ENCODE measurements at regions not wholly inside any gene's neighbourhood (a gene's known extent, or its start where the extent isn't known, plus 50 kb on each side); places are given as distances from the start of the nearest gene placed in this dataset.

DNA sequence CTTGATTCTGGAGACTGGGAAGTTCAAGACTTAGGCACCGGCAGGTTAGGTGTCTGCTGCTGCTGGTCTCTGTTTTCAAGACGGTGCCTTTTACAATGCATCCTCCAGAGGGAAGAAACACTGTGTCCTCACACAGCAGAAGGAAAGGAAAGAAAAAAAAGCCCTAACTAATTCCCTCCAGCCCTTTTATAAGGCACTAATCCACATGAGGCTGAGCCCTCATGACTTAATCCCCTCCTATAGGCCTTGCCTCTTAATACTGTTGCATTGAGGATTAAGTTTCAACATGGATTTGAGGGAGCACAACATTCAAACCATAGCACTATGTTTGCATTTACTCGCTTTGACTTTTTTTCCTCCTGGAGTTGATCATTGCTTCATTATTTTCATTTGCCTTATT, 585.9 kb downstream of the TLR4 start:
- DNase-seq (ENCODE audit: low read depth in 2 of 2): no peak

DNA sequence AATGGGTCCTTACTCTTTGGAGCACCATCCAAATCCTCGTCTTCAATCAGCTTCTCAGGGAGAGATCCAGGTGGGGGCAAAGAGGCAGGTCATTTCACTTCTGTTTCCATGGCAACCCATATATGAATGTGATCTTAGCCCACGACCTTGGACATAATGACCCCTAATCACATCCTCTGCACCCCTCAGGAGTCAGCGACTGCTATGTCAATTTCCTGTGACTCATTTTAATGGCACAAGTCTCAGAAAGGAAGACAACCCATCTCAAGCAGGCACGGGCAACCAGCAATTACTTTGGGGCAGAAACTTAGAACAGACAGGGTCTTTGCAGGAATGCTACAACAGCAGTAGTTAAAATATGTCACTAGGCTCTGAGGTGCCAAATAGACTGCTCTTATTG, 591.2 kb downstream of the TLR4 start:
- DNase-seq (ENCODE audit: low read depth in 2 of 2): no peak

DNA sequence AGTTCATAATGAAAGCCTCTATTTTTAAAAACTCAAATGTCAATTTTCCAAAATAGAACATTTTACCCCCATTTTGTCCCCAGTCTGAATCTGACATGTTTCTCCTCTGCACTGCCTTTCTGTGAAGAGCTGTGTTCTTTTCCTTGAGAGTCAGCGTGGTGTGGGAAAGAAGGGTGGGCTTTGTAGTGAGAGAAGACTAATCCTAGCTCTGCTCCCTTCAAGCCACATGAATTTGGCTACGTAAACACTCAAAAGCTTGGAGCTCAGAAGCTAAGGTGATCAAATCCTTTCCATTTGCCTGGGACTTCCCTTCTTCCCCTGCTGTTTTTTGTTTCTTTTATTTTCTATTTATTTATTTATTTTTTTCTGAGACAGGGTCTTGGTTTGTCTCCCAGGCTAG, 598.5 kb downstream of the TLR4 start:
- DNase-seq (ENCODE audit: low read depth in 2 of 2): no peak

DNA sequence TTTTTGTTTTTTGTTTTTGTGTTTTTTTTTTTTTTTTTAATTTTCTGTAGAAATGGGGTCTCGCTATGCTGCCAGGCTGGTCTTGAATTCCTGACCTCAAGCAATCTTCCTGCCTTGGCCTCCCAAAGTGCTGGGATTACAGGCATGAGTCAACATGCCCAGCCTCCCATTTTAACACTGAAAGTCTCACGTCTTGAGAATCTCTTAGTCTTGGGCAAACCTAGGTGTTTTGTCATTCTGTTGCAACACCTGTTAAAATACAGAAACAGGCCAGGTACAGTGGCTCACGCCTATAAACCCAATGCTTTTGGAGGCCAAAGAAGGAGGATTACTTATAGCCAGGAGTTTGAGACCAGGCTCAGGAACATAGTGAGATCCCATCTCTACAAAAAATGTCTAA, 599.0 kb downstream of the TLR4 start:
- DNase-seq (ENCODE audit: low read depth in 2 of 2): no peak

DNA sequence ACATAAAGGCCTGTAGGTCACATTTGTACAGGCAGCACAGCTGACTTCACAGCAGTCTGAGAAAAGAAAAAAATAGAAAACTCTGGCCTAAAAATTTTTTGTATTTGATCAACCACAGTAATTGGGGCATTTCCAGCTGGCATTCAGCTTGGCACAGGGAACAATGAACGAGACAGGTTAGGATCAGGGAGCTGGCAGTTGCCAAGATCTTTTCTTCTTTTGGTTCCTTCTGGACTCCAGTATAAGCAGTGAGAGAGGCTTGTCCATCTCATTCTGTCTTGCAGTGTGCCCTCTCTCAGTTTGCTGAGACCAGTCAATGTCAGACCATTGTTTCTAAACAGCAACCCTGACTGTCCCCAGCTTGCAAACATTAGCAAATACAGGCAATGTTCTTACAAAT, 601.1 kb downstream of the TLR4 start:
- DNase-seq (ENCODE audit: low read depth in 2 of 2): no peak

DNA sequence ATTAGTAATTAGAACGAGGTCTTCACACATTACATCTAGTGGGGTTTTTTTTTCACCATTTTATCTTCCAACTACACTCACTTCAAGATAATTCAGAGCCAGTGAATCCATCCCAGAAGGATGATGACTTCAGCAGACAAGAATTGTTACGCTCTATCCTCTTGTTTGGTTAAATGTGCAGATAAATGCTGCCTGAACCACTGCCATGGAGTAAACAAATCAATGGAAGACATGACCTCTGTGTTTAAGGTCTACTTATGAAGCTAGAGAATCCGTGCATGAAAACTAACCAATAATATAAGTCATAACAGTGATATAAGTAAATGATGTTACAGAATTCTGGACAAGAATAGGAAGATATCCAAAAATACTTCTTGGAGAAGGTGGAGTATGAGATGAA, 602.6 kb downstream of the TLR4 start:
- DNase-seq (ENCODE audit: low read depth in 2 of 2): no peak

DNA sequence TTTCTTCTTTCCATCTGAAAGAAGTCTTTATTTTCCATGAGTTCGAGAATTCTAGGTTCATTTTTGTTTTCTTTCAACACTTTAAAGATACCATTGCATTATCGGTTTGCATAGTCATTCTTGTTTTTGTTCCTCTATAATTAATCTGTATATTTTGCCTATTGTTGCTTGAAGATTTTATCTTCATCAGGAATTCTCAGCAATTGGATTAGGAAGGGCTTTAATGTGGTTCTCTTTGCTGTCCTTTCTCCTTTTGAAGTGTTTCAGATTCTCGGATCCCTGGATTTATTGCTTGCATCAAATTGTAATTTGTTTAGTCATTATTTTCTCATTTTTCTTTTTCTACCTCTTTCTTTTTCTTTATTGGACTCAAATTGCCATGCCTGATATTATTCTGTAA, 609.8 kb downstream of the TLR4 start:
- DNase-seq (ENCODE audit: low read depth in 2 of 2): no peak

DNA sequence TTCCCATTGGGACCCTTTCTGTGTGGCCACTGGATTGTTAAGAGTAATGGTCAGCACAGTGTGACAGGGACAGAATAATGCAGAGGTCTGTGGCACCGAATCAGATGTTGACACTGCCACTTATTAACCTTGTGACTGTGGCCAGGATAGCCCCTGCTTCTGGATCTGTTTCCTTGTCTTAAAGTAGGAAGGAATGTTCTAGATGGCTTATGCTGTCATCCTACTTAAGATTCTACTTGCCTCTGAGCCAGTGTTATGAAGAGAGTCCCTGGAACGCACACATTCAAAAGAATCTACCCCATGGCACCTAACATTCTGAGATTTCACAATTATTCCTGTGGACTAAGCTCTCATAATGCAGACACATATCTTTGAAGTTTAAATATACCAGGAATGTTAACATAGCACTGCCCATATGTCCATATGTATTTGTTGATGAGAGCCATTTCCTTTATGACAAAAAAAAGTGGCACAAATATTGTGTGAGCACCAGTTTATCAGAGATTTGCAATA, 612.7 kb downstream of the TLR4 start:
- DNase-seq (ENCODE audit: low read depth in 2 of 2): no peak

DNA sequence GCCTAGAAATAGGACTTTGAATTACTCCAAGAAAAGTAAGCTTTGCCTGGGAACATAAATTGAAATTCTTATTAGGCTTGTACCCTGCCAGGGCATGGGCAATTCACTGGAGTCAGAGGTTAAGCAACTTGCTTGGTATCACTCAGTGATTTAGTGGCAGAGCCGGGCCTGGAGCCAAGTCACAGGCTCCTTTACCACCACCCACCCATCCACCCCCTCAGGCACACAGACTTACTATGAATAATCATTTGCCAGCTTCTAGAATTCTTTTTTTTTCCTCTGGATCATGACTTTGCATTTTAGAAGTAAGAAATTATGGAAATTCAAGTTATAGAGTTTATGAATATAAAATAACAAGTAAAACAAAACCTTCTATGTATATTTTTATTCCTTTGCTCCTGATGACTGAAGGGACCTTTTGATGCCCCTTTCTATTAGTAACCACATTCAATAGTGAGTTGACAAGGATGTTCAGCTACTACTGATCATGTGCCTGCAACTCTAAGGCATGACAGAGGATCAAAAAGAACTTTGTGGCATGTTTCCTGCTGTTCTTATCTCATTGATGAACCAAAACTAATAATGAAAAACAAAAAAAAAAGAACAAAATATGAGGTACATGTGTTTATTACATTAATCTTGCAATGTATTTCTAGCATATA, 614.7 kb downstream of the TLR4 start:
- DNase-seq (ENCODE audit: low read depth in 2 of 2): no peak

DNA sequence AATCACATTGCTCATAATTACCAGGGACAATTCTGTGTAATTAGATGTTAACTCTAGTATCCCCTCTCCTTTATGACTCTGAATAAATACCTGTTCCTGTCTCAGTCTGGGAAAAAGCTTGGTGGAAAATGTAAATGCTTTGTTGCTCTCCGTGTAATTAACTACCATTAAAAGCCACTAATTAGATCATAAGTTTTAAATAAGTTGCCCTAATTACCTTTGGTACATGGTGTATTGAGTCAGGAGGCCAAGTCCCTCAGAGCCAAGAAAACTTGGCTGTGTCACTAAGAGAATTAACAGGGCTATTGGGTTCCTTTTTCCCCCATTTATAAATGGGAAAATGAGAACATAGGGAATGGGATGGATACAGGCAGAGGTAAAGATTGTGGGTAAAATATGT, 617.6 kb downstream of the TLR4 start:
- DNase-seq (ENCODE audit: low read depth in 2 of 2): no peak

DNA sequence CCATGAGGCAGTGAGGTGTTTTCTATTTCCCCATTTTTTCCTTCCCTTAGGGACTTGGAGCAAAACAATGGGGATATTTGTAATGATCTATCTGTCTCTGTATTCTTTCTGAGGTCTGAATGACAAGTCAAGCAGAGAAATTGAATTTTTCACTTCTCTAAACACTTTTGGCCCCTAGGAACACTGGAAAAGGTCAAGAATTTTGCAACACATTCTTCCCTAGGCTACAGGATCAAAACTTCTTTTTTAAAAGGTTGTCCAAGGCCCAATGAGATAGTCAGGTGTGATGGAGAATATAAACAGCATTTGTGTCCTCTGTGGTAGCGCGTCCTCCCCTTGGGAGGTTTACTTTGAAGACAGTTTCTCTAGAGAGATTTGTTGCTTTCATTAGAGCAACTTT, 620.5 kb downstream of the TLR4 start:
- DNase-seq (ENCODE audit: low read depth in 2 of 2): no peak

DNA sequence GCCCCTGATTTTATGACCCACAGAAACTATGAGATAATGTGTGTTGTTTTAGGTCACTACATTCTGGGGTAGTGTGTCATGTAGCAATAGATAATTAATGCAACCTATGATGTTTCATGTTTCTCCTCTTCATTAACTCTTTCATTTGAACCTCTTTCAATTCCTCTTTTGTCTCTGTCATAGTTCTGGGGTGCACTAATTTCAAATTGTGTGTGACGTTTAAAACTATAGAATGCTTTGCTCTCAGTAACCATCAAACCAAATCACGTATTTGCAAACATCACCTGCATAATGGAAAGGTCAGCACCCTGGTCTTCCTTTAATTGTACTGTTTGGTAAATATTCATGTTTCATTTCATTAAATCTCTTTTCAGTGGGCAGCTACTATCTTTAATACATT, 621.6 kb downstream of the TLR4 start:
- DNase-seq (ENCODE audit: low read depth in 2 of 2): no peak

DNA sequence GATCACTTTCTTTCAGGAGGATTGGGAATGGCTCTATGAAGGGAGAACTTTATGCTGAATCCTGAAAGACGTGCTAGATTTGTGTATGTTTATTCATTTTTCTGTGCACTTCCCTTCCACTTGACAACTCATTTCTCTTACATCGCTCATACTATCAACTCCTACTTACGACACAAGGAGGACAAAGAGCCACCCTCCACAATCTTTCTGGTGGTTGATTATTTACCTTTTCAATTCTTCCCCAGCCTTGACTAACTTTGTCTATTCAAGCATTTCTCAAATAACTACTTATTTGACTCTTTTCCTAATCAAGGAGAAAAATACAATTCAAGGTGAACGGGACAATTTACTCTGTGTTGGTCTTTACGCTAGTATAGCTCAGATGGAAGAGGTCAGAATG, 622.1 kb downstream of the TLR4 start:
- no peak for DNase-seq (ENCODE audit: low read depth in 2 of 2)

DNA sequence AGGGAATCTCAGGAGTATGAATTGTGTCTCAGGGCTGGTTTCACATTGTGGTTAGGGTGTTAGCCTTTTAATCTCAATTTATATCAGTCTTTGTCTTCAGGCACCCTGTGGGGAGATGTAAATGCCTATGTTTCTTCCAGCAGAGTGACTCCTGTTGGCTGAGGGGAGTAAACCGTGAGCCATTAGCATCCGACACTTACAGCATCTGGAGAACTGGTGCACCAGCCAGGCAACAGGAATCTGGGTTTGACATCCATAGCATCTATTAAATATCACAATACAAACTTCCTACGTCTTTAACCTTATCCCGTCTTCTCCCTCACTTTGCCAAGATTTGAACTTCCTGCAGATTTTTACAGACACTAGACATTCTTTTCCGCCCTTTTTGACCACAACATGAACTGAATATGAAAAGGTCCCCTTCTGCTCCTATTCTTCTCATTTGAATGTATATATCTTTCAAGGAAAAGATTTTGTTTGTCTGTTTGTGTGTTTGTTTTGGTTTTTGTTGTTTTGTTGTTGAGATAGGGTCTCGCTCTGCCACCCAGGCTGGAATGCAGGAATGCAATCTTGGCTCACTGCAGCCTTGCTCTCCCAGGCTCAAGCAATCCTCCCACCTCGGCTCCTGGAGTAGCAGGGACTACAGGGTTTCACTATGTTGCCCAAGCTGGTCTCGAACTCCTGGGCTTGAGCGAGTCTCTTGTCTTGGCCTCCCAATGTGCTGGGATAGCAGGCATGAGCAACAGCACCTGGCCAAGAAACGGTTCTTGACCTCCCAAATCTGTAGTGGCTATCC, 626.2 kb downstream of the TLR4 start:
- DNase-seq (ENCODE audit: low read depth in 2 of 2): no peak

DNA sequence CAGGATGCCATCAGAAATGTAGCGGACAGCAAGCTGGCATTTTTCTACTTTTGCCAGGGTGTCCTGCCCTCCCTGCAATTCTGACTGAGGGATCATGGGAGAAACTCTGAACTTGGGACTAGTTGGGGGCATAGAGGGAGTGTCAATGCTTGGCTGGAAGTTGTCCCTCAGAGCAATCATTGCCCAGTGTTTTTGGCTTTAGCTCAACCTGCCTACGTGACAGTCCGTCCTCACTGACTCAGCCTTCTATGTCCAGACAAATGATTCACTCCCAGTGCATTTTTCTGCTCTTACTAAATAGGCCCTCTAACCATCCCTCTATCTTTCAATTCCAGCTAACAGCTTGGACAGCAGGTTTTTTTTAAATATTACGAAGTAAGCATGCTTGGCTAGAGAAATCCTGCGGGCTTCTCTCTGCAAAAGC, 627.4 kb downstream of the TLR4 start:
- no peak for DNase-seq (ENCODE audit: low read depth in 2 of 2)

DNA sequence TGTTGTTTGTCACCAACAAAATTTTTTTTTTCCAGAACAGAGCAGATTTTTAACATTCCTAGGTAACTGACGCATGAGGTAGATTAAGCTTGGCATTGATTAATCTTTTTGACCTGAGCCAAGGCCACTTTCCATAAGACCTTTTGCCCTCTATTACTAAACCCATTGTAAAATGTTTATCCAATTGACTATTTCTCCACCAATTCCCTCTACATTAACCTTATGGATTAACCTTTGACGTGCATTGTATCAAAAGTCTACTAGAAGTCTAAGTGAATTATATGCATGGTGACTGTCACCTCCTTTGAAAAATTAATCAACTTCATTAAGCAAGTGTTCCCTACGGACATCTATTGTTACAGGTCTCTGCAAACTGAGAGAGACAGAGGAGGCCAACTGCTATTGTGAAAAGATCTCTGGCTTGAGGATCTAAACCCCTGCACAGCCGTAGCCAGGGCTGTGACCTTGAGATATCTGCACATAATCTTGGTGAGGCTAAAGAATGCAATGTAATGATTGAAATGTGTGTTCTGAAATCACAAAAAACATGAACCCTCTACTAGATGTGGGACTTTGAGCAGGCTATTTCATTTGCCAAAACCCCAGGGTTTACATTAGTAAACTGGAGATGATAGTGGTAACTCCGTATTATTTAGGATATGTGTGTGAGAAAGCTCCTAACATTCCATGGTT, 632.2 kb downstream of the TLR4 start:
- no peak for DNase-seq (ENCODE audit: low read depth in 2 of 2)

DNA sequence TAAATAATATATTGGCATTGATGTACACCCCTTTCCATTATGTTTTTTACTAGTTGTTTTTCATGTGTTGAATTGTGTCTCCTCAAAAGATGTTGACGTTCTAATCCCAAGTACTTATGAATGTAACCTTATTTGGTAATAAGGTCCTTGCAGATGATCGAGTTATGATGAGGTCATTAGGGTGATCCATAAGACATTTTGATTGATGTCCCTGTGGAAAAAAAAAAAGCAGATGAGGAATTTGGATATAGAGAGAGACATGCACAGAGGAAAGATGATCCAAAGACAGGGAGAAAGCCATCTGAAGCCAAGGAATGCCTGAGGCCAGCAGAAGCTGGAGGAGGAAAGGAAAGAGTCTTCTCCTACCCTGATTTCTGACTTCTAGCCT, 632.7 kb downstream of the TLR4 start:
- no peak for DNase-seq (ENCODE audit: low read depth in 2 of 2)

DNA sequence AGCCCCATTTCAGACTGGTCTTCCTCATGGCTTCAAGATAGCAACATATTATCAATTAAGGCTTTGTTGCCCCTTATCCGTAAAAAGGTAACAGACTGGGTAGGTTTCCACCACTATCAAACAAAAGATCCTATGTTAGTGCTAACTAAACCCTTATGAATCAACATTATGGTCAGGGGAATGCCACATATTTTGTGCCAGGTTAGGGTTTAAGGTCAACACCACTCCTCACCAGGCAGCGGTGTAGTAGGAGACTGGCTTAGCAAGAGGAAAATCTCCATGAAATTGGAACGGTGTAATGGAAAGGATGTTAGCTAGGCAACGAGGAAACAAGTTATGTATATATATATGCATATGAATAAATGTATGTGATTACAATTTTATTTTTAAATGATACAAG, 655.8 kb downstream of the TLR4 start:
- DNase-seq (ENCODE audit: low read depth in 2 of 2): no peak

DNA sequence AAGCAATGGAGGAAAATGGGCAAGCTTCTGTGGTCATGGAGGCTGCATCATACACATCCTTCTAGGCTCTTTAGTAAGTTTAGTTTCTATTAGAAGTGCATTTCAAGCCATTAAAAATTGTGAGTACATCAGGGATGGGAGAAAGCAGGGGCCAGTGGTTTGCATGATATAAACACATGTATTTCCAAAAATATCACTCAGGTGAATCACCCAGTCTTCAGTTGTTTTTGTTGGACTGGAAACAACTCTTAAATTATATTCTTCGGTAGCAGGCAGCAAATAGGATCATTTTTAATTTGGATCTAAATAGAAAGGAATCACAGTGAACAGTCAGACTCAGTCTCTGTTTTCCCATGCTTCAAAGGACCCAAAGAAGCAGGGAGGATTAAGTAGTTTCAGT, 657.9 kb downstream of the TLR4 start:
- DNase-seq (ENCODE audit: low read depth in 2 of 2): no peak

DNA sequence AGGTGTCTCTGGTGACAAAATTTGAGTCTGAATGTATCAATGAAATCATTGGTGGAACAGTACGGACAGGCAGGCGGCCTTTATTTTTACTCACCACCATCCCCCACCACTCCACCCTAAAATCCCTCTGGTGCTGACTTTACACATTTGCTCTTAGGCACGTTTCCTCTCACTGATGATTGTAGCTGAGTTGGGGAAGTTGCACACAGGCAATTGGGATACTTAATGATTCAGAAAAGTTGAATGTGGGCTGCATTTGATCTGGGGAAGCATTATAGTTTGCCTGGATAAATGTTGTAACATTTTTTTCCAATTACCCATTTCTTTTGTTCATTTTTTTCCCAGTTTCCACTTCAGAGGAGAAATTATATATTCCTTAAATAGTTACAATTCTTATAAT, 658.4 kb downstream of the TLR4 start:
- DNase-seq (ENCODE audit: low read depth in 2 of 2): no peak

DNA sequence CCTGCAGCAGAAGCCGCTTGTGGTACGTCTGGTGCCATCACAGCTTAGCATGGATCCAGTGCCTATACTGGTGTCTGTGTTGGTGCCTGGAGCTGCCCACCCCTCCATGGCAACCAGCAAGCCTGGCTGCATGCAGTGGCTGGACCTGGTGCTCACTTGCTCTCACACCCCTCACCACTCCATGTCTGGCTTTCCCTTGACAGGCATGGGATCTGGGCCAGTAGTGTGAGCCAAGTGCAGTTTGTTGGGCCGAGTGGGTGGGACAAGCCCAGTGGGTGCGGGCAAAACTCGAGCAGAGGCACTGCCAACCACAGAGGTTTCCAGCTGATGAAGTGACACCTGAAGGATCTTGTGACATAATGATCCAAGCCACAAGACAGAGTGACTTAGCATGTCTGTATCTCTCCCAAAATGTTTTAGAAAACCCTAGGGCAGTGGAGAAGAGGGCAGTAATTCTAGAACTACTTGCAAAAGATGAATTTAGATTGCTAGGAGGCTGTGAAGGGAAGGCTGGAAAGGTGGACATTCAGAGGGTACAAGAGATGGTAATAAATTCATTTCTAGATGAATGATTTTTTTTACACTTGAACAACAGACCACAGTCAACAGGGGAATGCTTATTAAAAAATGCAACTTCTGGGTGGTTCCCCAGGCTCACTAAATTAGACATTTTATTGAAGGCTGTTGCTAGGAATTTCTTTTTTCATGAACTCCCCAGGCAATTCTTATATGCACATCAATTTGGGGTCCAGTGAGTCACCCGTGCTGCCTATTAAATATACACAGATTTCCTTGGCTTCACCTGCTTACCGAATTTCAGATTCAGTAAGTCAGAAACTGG, 660.3 kb downstream of the TLR4 start:
- DNase-seq (ENCODE audit: low read depth in 2 of 2): no peak

DNA sequence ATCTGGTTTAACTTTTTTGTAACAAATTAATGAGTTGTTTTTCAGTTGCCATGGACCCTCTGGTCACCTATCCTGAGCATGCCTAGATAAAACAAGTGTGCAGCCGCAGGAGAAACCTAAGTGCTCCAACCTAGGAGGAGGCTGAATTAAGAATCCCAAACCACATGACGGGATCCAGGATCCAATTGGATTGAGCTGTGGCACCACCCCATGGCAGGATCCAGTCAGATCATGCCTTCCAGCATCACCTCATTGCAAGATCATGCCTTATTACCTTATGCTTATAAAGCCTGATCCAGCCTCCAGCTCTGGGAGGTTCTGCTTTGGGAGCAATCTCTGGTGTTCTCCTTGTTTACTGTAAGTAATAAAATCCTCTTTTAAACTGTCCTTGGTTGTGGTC, 662.0 kb downstream of the TLR4 start:
- DNase-seq (ENCODE audit: low read depth in 2 of 2): no peak
